SK-N-MC (cell line): ENCODE measurements at regions not wholly inside any gene's neighbourhood (a gene's known extent, or its start where the extent isn't known, plus 50 kb on each side); places are given as distances from the start of the nearest gene placed in this dataset.

ENCODE experiments used
- EZH2 ChIP-seq: fragments of 200-600 bp; sonication (generic); IDR thresholded peaks from one replicate; pipeline ENCODE4 v1.6.1; 2017; ENCODE audit warnings: antibody characterized with exemption
- POLR2AphosphoS5 ChIP-seq: IDR thresholded peaks from 2 replicates; pipeline ENCODE4 v1.6.1; 2012; ENCODE audit warnings: mild to moderate bottlenecking, low read depth, low read length, borderline replicate concordance

DNA sequence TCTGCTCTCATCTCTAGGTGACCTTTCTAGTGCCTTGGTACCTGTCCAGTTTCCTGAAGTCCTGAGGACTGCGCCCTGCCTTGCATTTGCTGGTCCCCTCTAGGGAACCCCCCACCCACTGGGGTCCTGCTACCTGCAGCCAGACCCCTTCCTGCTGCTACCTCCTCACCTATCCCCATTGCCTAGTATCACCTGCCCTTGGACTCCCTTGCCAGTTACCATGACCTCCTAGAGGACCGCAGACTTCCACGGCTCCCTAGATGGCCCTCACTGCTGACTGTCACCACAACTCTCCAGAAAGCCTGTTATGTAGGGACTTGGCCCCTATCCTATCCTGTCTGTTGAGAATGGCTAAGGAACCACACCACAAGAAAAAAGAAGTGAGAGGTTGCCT is 166.6 kb downstream of the EFNB1 start:
- TF ChIP-seq POLR2AphosphoS5, result no peak
- TF ChIP-seq EZH2, result no peak
